Pancreas (tissue), 10 donors: ENCODE measurements at regions not wholly inside any gene's neighbourhood (a gene's known extent, or its start where the extent isn't known, plus 50 kb on each side); places are given as distances from the start of the nearest gene placed in this dataset.

ENCODE experiments used
- ATAC-seq, 4 donors: fragments of 200-7000 bp; cut with Tn5 transposase; one replicate each; pipeline versions ENCODE4 v1.8.0 to v1.9.1; 2020; ENCODE audit warnings: mild to moderate bottlenecking in 4 of 4, moderate library complexity in 4 of 4
- DNase-seq, 6 donors: peaks; one replicate each; pipeline ENCODE4 v3.0.0-alpha.2; 2020
- FAIRE-seq: peaks from 2 replicates; lab custom pipeline; 2012; peaks lifted over from hg19 to GRCh38; lab: Jason Lieb, UNC
- H3K27ac ChIP-seq, 4 donors: fragments of 200-600 bp; sonication (generic); 1 replicate in 3 of 4; 2 replicates in 1 of 4; pipeline versions ENCODE4 v1.5.0 to v1.8.0; 2020
- H3K27me3 ChIP-seq, 4 donors: fragments of 200-600 bp; one replicate each; pipeline ENCODE4 v1.8.0; 2021
- H3K36me3 ChIP-seq, 3 donors: fragments of 200-600 bp; sonication (generic) in 1 of 3; one replicate each; pipeline versions ENCODE4 v1.5.0 to v1.8.0; 2020 to 2021
- H3K4me1 ChIP-seq, 3 donors: fragments of 200-600 bp; one replicate each; pipeline ENCODE4 v1.8.0; 2021
- H3K4me3 ChIP-seq, 4 donors: fragments of 200-600 bp; sonication (generic) in 2 of 4; one replicate each; pipeline versions ENCODE4 v1.5.0 to v1.8.0; 2020 to 2021
- H3K9me3 ChIP-seq, 4 donors: fragments of 200-600 bp; one replicate each; pipeline ENCODE4 v1.8.0; 2021
- WGBS, 2 donors: extraction: QIAGEN DNeasy Blood & Tissue Kit; methylation state at CpG; one replicate each; pipeline ENCODE4 v1.1.7; 2013; 5-methylcytosine and 5-hydroxymethylcytosine counted together
- intact Hi-C, 3 donors: fragments of 100-400 bp; cut with DNase I; formaldehyde crosslinking; loops; one replicate each; pipeline versions ENCODE4 v1.11.1 to v1.14.2; 2022
- TF ChIP-seq, protein P1 (sequence below), 4 donors: fragments of 200-600 bp; sonication (generic) in 3 of 4; IDR thresholded peaks; one replicate each; pipeline versions ENCODE4 v1.5.0 to v1.8.0; 2021; ENCODE audit warnings: antibody characterized with exemption in 4 of 4
- donor health status: healthy with polysubstance abuse.
- donor health status: DM: no; HTN: no; CAD: no; lungs with moderate emphysema.
- donor health status: DM: no; HTN: no; CAD: no.
- donor health status: control.
- donor health status: control.
- donor health status: Bipolar disorder and iron deficiency.
- donor health status: DM: yes; HTN: yes; CAD: no.
- donor health status: DM: no; HTN: no; CAD: no.
- donor health status: DM: no; HTN: no; CAD: no.
- donor health status: DM: yes; HTN: yes; CAD: no.

DNA sequence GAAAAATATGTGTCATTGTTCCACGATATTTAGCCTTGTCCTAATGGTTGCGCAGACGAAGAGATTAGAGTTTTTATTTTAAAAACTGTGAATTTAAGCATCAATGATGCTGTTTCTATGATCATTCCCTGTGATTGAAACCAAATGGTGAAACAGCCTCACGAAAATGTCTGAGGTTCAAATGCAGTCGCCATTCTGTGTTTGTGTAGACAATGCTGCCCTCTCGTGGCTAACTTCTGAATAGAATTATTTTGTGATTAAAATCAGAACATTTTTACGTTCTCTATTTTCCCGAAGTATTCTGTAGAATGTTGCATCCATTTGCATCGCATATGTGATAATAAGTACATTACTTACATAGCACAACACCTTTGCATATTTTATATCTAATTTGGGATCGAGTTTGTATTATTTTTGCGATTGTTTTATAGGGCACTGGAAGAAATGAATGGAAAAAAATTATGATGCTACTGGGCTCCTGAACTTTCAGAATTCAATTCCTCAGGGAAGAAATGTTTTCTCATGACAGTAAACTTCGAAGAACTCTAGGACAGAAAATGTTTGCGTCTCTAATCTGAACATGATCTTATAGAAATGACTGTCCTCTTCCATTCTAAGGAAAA is 54.8 kb upstream of the CREB1 start:
- Histone ChIP-seq H3K36me3 (no peaks in the 10 kb centered on the region), H3K27ac (no peak overlapping the region), H3K4me3 (no peak overlapping the region), H3K4me1 (no peaks in the 10 kb centered on the region), H3K27me3 (no peaks in the 10 kb centered on the region), H3K9me3 (no peaks in the 10 kb centered on the region)
- DNase-seq (peak in 1 of 6 donors; percentile 27), ATAC-seq (peak in 3 of 4 donors; percentile 76 to 83 (median 77)), FAIRE-seq (peak; percentile 83)
- TF ChIP-seq, protein P1, sequence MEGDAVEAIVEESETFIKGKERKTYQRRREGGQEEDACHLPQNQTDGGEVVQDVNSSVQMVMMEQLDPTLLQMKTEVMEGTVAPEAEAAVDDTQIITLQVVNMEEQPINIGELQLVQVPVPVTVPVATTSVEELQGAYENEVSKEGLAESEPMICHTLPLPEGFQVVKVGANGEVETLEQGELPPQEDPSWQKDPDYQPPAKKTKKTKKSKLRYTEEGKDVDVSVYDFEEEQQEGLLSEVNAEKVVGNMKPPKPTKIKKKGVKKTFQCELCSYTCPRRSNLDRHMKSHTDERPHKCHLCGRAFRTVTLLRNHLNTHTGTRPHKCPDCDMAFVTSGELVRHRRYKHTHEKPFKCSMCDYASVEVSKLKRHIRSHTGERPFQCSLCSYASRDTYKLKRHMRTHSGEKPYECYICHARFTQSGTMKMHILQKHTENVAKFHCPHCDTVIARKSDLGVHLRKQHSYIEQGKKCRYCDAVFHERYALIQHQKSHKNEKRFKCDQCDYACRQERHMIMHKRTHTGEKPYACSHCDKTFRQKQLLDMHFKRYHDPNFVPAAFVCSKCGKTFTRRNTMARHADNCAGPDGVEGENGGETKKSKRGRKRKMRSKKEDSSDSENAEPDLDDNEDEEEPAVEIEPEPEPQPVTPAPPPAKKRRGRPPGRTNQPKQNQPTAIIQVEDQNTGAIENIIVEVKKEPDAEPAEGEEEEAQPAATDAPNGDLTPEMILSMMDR (IDR thresholded peaks at IDR 0.05): peak; percentile 34 to 63 (median 50)
- 8 to 10% methylated on average over 13 of the region's 13 CpGs for WGBS, 2 donors
- intact Hi-C loops: loop anchor here in 2 of 3 donors (5.0 to 10.0 kb wide), 4 partner anchors 493 to 780 kb away; no protein-coding TSS in a partner anchor

DNA sequence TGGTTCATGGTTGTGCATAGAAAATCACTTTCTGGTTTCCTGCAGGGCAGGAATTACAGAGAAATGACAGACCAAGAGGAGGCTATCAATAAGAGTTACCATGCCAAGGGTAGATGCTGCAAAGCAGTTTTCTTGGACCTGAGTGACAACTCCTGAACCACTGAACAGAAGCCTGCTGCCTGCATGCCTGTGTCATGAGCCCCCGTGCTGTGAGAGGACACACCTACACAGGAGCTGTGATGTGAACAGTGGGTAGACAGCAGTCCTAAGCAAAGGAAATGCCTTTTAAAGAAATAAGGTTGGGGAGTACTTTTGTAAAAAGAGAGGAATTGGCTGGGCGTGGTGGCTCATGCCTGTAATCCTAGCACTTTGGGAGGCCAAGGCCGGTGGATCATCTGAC is 54.2 kb upstream of the CREB1 start:
- ATAC-seq (no peak), DNase-seq (no peak), FAIRE-seq (no peak)
- intact Hi-C loops: loop anchor here in 2 of 3 donors (5.0 to 10.0 kb wide), 3 partner anchors 493 to 781 kb away; no protein-coding TSS in a partner anchor
- 48 to 53% methylated on average over 3 of the region's 3 CpGs for WGBS, 2 donors
- Histone ChIP-seq H3K36me3 (no peaks in the 10 kb centered on the region), H3K27me3 (no peaks in the 10 kb centered on the region), H3K27ac (no peak overlapping the region), H3K9me3 (no peaks in the 10 kb centered on the region), H3K4me1 (no peaks in the 10 kb centered on the region), H3K4me3 (no peak overlapping the region)
- TF ChIP-seq, protein P1 (IDR thresholded peaks at IDR 0.05): no peak

GRCh38 chr2:207477896-207478295 is 51.9 kb upstream of the CREB1 start:
- no peaks in the 10 kb centered on the region for H3K4me1 ChIP-seq
- no peaks in the 10 kb centered on the region for H3K27me3 ChIP-seq
- no peak overlapping the region for H3K4me3 ChIP-seq
- H3K27ac ChIP-seq: no peak overlapping the region
- FAIRE-seq (no peak), DNase-seq (no peak), ATAC-seq (no peak)
- no peaks in the 10 kb centered on the region for H3K36me3 ChIP-seq
- no peaks in the 10 kb centered on the region for H3K9me3 ChIP-seq
- TF ChIP-seq, protein P1 (IDR thresholded peaks at IDR 0.05): no peak
- WGBS, 2 donors: 77 to 86% methylated on average over 5 of the region's 5 CpGs
- intact Hi-C loops: loop anchor here in 2 of 3 donors (5.0 to 10.0 kb wide), 3 partner anchors 496 to 783 kb away; no protein-coding TSS in a partner anchor

- Histone ChIP-seq H3K27ac (no peak overlapping the region), H3K4me1 (no peaks in the 10 kb centered on the region), H3K27me3 (no peaks in the 10 kb centered on the region), H3K36me3 (no peaks in the 10 kb centered on the region), H3K4me3 (no peak overlapping the region), H3K9me3 (no peaks in the 10 kb centered on the region)
- intact Hi-C loops: loop anchor here in 2 of 3 donors (5.0 to 10.0 kb wide), 3 partner anchors 496 to 784 kb away; no protein-coding TSS in a partner anchor
- DNase-seq (no peak), ATAC-seq (no peak), FAIRE-seq (no peak)
- WGBS, 2 donors: 76 to 81% methylated on average over 3 of the region's 3 CpGs
- TF ChIP-seq, protein P1 (IDR thresholded peaks at IDR 0.05): no peak
These were observed 51.2 kb upstream of the CREB1 start for GRCh38 chr2:207478572-207478971.
